ENCODE measurements at regions not wholly inside any gene's neighbourhood (a gene's known extent, or its start where the extent isn't known, plus 50 kb on each side); places are given as distances from the start of the nearest gene placed in this dataset.
"Not testable (repeated sequence)": the region's sequence is repeated elsewhere in the genome, so short reads cannot be mapped to it uniquely, and the experiment has no call there.

- DNase-seq, result no peak
Observed at GRCh38 chr14:84891404-84891803, 638.5 kb upstream of the FLRT2 start.

GRCh38 chr14:84894254-84894653 is 635.7 kb upstream of the FLRT2 start:
- DNase-seq, result no peak

- DNase-seq, result no peak
Observed at GRCh38 chr14:84922370-84922769, 607.6 kb upstream of the FLRT2 start.

- DNase-seq, result no peak
Observed at GRCh38 chr14:84926656-84927055, 603.3 kb upstream of the FLRT2 start.

- no peak for DNase-seq
Observed at GRCh38 chr14:84927096-84927827, 602.7 kb upstream of the FLRT2 start.

GRCh38 chr14:84929086-84929485 is 600.9 kb upstream of the FLRT2 start:
- DNase-seq, result no peak

- DNase-seq, result no peak
Observed at GRCh38 chr14:84929834-84930233, 600.1 kb upstream of the FLRT2 start.

GRCh38 chr14:84937016-84937415 is 592.9 kb upstream of the FLRT2 start:
- DNase-seq, result no peak

GRCh38 chr14:84937449-84937848 is 592.5 kb upstream of the FLRT2 start:
- no peak for DNase-seq

- DNase-seq, result not testable (repeated sequence)
Observed at GRCh38 chr14:84944901-84945300, 585.0 kb upstream of the FLRT2 start.

GRCh38 chr14:84959851-84960520 is 570.0 kb upstream of the FLRT2 start:
- DNase-seq, result no peak

GRCh38 chr14:84961637-84962036 is 568.3 kb upstream of the FLRT2 start:
- no peak for DNase-seq

- no peak for DNase-seq
Observed at GRCh38 chr14:84963518-84963917, 566.4 kb upstream of the FLRT2 start.

GRCh38 chr14:84965279-84965678 is 564.7 kb upstream of the FLRT2 start:
- DNase-seq, result no peak

- no peak for DNase-seq
Observed at GRCh38 chr14:84969501-84969900, 560.4 kb upstream of the FLRT2 start.

- no peak for DNase-seq
Observed at GRCh38 chr14:84975241-84975902, 554.6 kb upstream of the FLRT2 start.

GRCh38 chr14:84976805-84977204 is 553.1 kb upstream of the FLRT2 start:
- no peak for DNase-seq

- no peak for DNase-seq
Observed at GRCh38 chr14:84987042-84987441, 542.9 kb upstream of the FLRT2 start.

- no peak for DNase-seq
Observed at GRCh38 chr14:84988357-84988756, 541.6 kb upstream of the FLRT2 start.

GRCh38 chr14:84991021-84991420 is 538.9 kb upstream of the FLRT2 start:
- DNase-seq, result no peak

GRCh38 chr14:84998216-84998615 is 531.7 kb upstream of the FLRT2 start:
- DNase-seq, result no peak

- DNase-seq, result no peak
Observed at GRCh38 chr14:85002846-85003245, 527.1 kb upstream of the FLRT2 start.

- no peak for DNase-seq
Observed at GRCh38 chr14:85003805-85004204, 526.1 kb upstream of the FLRT2 start.

GRCh38 chr14:85009506-85009905 is 520.4 kb upstream of the FLRT2 start:
- DNase-seq, result no peak

Data from stimulated activated CD4-positive, alpha-beta T cell treated with anti-CD3 and anti-CD28 coated beads, Interleukin-2, amount 100 ng/mL, for 24 hours (primary cell).